ENCODE measurements at regions not wholly inside any gene's neighbourhood (a gene's known extent, or its start where the extent isn't known, plus 50 kb on each side); places are given as distances from the start of the nearest gene placed in this dataset.

DNA sequence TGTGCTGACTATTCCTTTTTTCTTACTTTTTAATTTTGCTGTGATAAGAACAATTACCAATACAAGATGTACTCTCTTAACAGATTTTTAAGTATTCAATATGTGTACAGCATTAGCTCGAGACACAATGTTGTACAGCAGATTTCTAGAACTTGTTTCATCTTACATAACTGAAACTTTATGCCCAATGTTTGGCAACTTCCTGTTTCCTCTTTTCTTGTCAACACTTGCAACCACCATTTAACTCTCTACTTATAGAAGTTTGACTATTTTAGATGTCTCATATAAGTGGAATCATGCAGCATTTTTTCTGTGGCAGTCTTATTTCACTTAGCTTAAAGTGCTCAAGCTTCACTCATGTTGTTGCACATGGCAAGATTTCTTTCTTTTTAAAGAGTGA lies 1426.8 kb downstream of the SLITRK5 start:
- DNase-seq (no peak), ATAC-seq (no peak)
- 77 to 78% methylated on average over 1 of the region's 1 CpG for WGBS, 2 donors
- intact Hi-C loops (cut with DNase I), result no loop called here
- Histone ChIP-seq H3K27ac (no peak overlapping the region), H3K9me3 (peaks cover 0 to 5% (median 0%) of the 10 kb centered on the region in 11 donors), H3K4me3 (no peak overlapping the region), H3K27me3 (no peaks in the 10 kb centered on the region), H3K36me3 (no peaks in the 10 kb centered on the region), H3K4me1 (no peaks in the 10 kb centered on the region)
- TF ChIP-seq, protein P1, sequence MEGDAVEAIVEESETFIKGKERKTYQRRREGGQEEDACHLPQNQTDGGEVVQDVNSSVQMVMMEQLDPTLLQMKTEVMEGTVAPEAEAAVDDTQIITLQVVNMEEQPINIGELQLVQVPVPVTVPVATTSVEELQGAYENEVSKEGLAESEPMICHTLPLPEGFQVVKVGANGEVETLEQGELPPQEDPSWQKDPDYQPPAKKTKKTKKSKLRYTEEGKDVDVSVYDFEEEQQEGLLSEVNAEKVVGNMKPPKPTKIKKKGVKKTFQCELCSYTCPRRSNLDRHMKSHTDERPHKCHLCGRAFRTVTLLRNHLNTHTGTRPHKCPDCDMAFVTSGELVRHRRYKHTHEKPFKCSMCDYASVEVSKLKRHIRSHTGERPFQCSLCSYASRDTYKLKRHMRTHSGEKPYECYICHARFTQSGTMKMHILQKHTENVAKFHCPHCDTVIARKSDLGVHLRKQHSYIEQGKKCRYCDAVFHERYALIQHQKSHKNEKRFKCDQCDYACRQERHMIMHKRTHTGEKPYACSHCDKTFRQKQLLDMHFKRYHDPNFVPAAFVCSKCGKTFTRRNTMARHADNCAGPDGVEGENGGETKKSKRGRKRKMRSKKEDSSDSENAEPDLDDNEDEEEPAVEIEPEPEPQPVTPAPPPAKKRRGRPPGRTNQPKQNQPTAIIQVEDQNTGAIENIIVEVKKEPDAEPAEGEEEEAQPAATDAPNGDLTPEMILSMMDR (IDR thresholded peaks at IDR 0.05), result no peak

DNA sequence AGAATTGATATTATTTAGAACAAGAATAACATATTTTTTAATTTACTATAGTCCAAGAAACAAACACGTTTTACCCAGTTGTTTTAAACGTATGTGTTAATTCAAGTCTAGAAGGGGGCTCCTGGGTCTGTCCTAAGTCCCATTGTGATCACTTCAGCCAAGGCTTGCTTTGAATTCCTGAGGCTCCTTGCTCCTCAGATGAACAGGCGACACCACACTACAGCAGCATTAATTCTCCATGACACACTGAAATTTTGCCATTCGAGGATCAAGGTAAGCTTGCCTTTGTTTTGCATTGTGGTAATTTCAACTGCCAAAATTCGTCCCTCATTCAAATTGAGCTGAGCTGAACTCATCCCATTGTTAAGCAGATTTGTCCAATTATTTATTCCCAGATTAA lies 1442.6 kb downstream of the SLITRK5 start:
- H3K4me3 ChIP-seq, result no peak overlapping the region
- TF ChIP-seq, protein P1 (IDR thresholded peaks at IDR 0.05), result no peak
- H3K36me3 ChIP-seq, result no peaks in the 10 kb centered on the region
- intact Hi-C loops (cut with DNase I), result no loop called here
- no peak overlapping the region for H3K27ac ChIP-seq
- H3K27me3 ChIP-seq, result no peaks in the 10 kb centered on the region
- ATAC-seq, result no peak
- DNase-seq, result no peak
- no peaks in the 10 kb centered on the region for H3K4me1 ChIP-seq
- H3K9me3 ChIP-seq, result peaks cover 0 to 8% (median 0%) of the 10 kb centered on the region in 11 donors
- WGBS, 2 donors, result 52 to 54% methylated on average over 5 of the region's 5 CpGs

DNA sequence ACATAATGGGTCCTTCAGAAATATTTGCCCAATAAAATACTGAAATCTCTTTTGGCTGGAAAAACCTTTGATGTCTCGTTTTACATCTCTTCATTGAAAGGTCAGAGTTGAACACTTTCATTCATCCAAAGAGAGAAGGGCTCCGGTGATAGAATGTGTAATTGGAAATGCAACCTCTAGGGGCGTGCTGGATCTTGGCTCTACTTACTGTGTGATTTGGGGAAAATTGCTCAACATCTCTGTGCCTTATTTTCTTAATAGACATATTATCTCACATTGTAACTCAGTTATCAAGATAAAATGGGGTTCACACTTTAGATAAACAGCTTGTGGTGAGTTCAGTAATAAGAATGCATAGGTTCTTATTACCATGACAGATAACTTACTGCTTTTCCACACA lies 1444.1 kb downstream of the SLITRK5 start:
- DNase-seq (no peak), ATAC-seq (no peak)
- TF ChIP-seq, protein P1 (IDR thresholded peaks at IDR 0.05), result no peak
- Histone ChIP-seq H3K27me3 (no peaks in the 10 kb centered on the region), H3K4me1 (no peaks in the 10 kb centered on the region), H3K4me3 (no peak overlapping the region), H3K27ac (no peak overlapping the region), H3K9me3 (peaks cover 0 to 8% (median 0%) of the 10 kb centered on the region in 11 donors), H3K36me3 (no peaks in the 10 kb centered on the region)
- intact Hi-C loops (cut with DNase I), result no loop called here
- WGBS, 2 donors, result 73 to 80% methylated on average over 3 of the region's 3 CpGs

DNA sequence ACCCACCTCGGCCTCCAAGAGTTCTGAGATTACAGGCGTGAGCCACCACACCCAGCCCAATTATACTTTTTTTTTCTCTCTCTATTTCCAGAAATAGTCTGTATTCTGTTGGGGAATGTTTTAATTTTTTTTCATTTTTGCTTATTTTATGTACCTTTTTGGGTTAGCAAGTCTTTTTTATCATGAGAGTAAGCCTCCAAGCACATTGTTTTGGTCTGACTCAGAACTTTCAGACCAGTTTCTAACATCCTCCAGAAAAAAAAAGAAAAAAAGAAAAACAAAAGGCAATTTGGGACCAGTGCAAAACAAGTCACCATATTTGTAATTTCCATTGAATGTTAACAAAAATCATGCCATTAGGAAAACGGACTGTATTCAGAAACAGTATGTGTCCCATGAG lies 1465.5 kb downstream of the SLITRK5 start:
- TF ChIP-seq, protein P1 (IDR thresholded peaks at IDR 0.05), result no peak
- H3K36me3 ChIP-seq, result no peaks in the 10 kb centered on the region
- 58 to 63% methylated on average over 3 of the region's 3 CpGs for WGBS, 2 donors

DNA sequence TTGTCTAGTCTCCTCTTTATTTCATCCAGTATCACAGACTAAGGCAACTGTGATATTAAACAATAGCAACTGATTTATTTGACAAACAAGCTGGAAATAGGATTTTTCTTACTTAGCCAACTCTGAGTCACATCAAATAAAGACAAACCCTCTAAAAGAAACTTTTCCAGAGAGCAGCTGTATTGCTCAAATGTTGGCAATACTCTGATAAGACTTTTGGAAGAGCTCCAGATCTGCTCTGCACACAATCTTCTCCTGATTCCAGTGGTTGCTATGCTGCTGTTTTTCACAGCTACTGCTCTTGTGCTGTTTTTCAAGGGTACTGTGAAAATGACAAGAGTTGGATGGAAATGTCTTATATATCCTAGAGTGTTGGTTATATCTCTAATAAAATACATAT lies 1479.2 kb downstream of the SLITRK5 start:
- Histone ChIP-seq H3K4me3 (no peak overlapping the region), H3K4me1 (no peaks in the 10 kb centered on the region), H3K9me3 (peaks cover 0 to 30% (median 0%) of the 10 kb centered on the region in 11 donors), H3K36me3 (no peaks in the 10 kb centered on the region), H3K27ac (no peak overlapping the region), H3K27me3 (no peaks in the 10 kb centered on the region)
- TF ChIP-seq, protein P1 (IDR thresholded peaks at IDR 0.05), result no peak
- intact Hi-C loops (cut with DNase I), result no loop called here
- ATAC-seq (no peak), DNase-seq (no peak)

More for the DNA sequence above, 1465.5 kb downstream of the SLITRK5 start:
- Histone ChIP-seq H3K27me3 (no peaks in the 10 kb centered on the region), H3K4me1 (no peaks in the 10 kb centered on the region), H3K9me3 (peaks cover 0 to 2% (median 0%) of the 10 kb centered on the region in 11 donors), H3K27ac (no peak overlapping the region), H3K4me3 (no peak overlapping the region)
- ATAC-seq, result no peak
- intact Hi-C loops (cut with DNase I), result no loop called here
- no peak for DNase-seq

Measured in heart right ventricle (tissue), 16 donors.